SH-SY5Y (cell line): ENCODE measurements at regions not wholly inside any gene's neighbourhood (a gene's known extent, or its start where the extent isn't known, plus 50 kb on each side); places are given as distances from the start of the nearest gene placed in this dataset.

Experiments used
- GATA2 ChIP-seq: IDR thresholded peaks from 2 replicates; pipeline ENCODE4 v1.6.1; 2011; ENCODE audit warnings: mild to moderate bottlenecking, low read depth, low read length
- GATA3 ChIP-seq: IDR thresholded peaks from 2 replicates; pipeline ENCODE4 v1.6.1; 2011; ENCODE audit warnings: low read depth, mild to moderate bottlenecking, low read length, moderate library complexity

DNA sequence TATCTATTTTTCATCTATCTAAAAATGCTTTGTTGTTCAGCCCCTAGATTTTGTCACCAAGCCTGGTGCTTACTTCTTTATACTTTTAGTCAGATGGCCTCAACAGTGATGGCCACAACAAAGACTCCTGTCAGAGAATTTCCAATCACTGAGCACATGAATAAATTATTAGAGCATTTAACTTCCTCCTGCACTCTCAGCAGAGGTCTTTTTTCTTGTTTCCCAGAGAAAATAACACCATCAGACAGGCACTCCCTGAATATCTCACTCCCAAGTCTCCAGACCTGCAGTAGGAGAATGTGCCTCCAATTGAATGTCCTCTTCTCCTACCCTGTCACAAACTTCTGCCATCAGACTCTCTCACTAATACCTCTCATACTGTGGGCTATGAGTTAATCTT is 616.0 kb upstream of the NR5A2 start:
- TF ChIP-seq GATA3 (no peak), GATA2 (no peak)
